Hepatocyte (in vitro differentiated cells): ENCODE measurements at regions not wholly inside any gene's neighbourhood (a gene's known extent, or its start where the extent isn't known, plus 50 kb on each side); places are given as distances from the start of the nearest gene placed in this dataset.

Source experiments
- EZH2 ChIP-seq: fragments of 200-600 bp; sonication (generic); IDR thresholded peaks from 2 replicates; pipeline ENCODE4 v1.6.1; 2016; ENCODE audit warnings: antibody characterized with exemption, mild to moderate bottlenecking, borderline replicate concordance
- EZH2phosphoT487 ChIP-seq: fragments of 200-600 bp; sonication (generic); IDR thresholded peaks from one replicate; pipeline ENCODE4 v1.6.1; 2018; ENCODE audit warnings: antibody characterized with exemption, mild to moderate bottlenecking, low read depth, moderate library complexity; ENCODE audit not compliant: unreplicated experiment, severe bottlenecking
- TF ChIP-seq, protein P1 (sequence below): fragments of 200-600 bp; sonication (generic); IDR thresholded peaks from 2 replicates; pipeline ENCODE4 v1.5.1; 2016; ENCODE audit warnings: antibody characterized with exemption, mild to moderate bottlenecking; ENCODE audit not compliant: poor library complexity

DNA sequence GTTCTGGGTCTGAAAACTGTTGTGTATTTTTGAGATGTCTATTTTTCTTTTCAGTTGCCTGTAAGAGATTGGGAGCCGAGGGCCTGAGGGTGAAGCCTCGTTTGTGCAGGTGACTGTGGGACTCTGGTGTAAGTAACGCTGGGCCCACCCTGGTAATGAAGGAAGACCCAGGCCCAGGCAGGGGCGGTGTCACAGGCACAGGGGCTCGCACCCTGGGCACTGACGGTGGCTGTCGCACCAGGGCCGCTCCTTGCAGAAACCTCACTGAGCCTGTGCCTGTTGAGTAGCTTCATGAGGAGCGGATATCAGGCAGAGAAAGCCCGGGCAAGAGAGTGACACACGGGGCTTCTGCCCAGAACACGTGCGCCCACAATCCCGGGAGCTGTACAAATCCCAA lies 541.4 kb downstream of the TRIML1 start:
- TF ChIP-seq EZH2 (no peak), EZH2phosphoT487 (no peak)
- TF ChIP-seq, protein P1, sequence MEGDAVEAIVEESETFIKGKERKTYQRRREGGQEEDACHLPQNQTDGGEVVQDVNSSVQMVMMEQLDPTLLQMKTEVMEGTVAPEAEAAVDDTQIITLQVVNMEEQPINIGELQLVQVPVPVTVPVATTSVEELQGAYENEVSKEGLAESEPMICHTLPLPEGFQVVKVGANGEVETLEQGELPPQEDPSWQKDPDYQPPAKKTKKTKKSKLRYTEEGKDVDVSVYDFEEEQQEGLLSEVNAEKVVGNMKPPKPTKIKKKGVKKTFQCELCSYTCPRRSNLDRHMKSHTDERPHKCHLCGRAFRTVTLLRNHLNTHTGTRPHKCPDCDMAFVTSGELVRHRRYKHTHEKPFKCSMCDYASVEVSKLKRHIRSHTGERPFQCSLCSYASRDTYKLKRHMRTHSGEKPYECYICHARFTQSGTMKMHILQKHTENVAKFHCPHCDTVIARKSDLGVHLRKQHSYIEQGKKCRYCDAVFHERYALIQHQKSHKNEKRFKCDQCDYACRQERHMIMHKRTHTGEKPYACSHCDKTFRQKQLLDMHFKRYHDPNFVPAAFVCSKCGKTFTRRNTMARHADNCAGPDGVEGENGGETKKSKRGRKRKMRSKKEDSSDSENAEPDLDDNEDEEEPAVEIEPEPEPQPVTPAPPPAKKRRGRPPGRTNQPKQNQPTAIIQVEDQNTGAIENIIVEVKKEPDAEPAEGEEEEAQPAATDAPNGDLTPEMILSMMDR: no peak
